ENCODE measurements at regions not wholly inside any gene's neighbourhood (a gene's known extent, or its start where the extent isn't known, plus 50 kb on each side); places are given as distances from the start of the nearest gene placed in this dataset.

DNA sequence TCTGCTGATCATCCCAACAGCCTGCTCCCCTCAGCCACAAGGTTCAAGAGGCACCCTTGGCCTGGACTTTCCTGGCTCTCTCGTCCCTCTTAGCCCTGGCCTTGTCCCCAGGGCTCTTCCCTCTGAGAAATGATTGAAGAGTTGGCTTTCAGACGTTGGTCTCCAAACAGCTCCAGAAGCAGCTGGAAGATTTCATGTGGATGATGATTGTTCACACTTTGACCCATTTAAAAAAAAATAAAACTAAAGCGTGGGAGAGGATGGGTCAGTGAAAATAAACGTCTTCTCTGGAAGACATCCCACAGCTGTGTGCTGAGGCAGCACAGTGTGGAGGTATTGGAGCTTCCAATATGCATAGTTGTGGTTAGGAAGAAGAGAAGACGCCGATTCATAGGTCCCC, 54.7 kb upstream of the CDH11 start:
- TF ChIP-seq, protein P1, sequence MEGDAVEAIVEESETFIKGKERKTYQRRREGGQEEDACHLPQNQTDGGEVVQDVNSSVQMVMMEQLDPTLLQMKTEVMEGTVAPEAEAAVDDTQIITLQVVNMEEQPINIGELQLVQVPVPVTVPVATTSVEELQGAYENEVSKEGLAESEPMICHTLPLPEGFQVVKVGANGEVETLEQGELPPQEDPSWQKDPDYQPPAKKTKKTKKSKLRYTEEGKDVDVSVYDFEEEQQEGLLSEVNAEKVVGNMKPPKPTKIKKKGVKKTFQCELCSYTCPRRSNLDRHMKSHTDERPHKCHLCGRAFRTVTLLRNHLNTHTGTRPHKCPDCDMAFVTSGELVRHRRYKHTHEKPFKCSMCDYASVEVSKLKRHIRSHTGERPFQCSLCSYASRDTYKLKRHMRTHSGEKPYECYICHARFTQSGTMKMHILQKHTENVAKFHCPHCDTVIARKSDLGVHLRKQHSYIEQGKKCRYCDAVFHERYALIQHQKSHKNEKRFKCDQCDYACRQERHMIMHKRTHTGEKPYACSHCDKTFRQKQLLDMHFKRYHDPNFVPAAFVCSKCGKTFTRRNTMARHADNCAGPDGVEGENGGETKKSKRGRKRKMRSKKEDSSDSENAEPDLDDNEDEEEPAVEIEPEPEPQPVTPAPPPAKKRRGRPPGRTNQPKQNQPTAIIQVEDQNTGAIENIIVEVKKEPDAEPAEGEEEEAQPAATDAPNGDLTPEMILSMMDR (IDR thresholded peaks at IDR 0.05) = no peak
- no peak for TF ChIP-seq POLR2A (IDR thresholded peaks at IDR 0.05)

All from Peyer's patch (tissue), 4 donors.